H1 (cell line): ENCODE measurements at regions not wholly inside any gene's neighbourhood (a gene's known extent, or its start where the extent isn't known, plus 50 kb on each side); places are given as distances from the start of the nearest gene placed in this dataset.

Experiments
- BCL11A ChIP-seq, 2 experiments: IDR thresholded peaks; one replicate each; pipeline ENCODE4 v1.6.1; 2011; ENCODE audit warnings: low read depth in 2 of 2, low read length in 2 of 2, mild to moderate bottlenecking in 2 of 2
- HDAC2 ChIP-seq, 2 experiments: fragments of 300-600 bp in 1 of 2; sonication (generic) in 1 of 2; IDR thresholded peaks; 2 replicates each; pipeline ENCODE4 v1.6.1; 2011 to 2012; ENCODE audit warnings: low read depth in 2 of 2, low read length in 2 of 2, mild to moderate bottlenecking in 2 of 2, moderate library complexity in 2 of 2, borderline replicate concordance in 1 of 2, inconsistent platforms in 1 of 2
- HDAC6 ChIP-seq: IDR thresholded peaks from one replicate; pipeline ENCODE4 v1.7.1; 2012; ENCODE audit warnings: low read depth, mild to moderate bottlenecking, inconsistent platforms, low read length, moderate library complexity
- POLR2A ChIP-seq, 2 experiments: IDR thresholded peaks; 1 replicate in 1 of 2; 2 replicates in 1 of 2; pipeline ENCODE4 v1.6.1; 2011; ENCODE audit warnings: low read depth in 2 of 2, low read length in 2 of 2, mild to moderate bottlenecking in 2 of 2; ENCODE audit errors: control extremely low read depth in 1 of 2
- SIRT6 ChIP-seq: IDR thresholded peaks from one replicate; pipeline ENCODE4 v1.7.1; 2012; ENCODE audit warnings: low read length, inconsistent platforms
- SP1 ChIP-seq: IDR thresholded peaks from 2 replicates; pipeline ENCODE4 v1.6.1; 2011; ENCODE audit warnings: low read depth, low read length

DNA sequence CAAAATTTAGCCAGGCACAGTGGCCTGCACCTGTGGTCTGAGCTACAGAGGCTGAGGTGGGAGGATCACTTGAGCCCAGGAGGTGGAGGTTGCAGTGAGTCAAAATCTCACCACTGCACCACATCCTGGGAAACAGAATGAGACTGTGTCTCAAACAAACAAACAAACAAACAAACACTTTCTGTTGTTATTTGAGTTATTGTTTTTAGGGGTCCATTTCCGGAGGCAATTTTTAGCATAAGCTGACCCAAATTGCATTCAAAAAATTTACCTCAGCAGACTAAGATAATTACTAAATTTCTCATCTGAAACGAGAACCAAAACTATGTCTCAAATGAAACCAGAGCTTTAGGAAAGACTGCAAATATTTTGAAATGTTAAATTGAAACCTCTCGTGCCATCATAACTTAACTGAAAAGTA lies 1485.1 kb downstream of the EFNA5 start (continued):
- TF ChIP-seq POLR2A (IDR thresholded peaks at IDR 0.05; ENCODE audit: control extremely low read depth in 1 of 2, low read depth in 2 of 2, low read length in 2 of 2): no peak
- TF ChIP-seq SIRT6: no peak
- no peak for TF ChIP-seq HDAC6
- TF ChIP-seq SP1: no peak
- TF ChIP-seq HDAC2 (IDR thresholded peaks at IDR 0.05; ENCODE audit: borderline replicate concordance in 1 of 2, low read depth in 2 of 2, low read length in 2 of 2): no peak
- TF ChIP-seq BCL11A (IDR thresholded peaks at IDR 0.05; ENCODE audit: low read depth in 2 of 2, low read length in 2 of 2): no peak
